ENCODE measurements at regions not wholly inside any gene's neighbourhood (a gene's known extent, or its start where the extent isn't known, plus 50 kb on each side); places are given as distances from the start of the nearest gene placed in this dataset.

GRCh38 chr20:11785885-11786507 lies 131.7 kb upstream of the BTBD3 start:
- TF ChIP-seq CTCF (conservative IDR thresholded peaks at IDR 0.05; ENCODE audit: low read length): no peak
- TF ChIP-seq EZH2phosphoT487 (IDR thresholded peaks at IDR 0.05; ENCODE audit: borderline replicate concordance, low read depth, low read length): no peak
